GM21576 (cell line): ENCODE measurements at regions not wholly inside any gene's neighbourhood (a gene's known extent, or its start where the extent isn't known, plus 50 kb on each side); places are given as distances from the start of the nearest gene placed in this dataset.

Experiments
- ATAC-seq: cut with Tn5 transposase; IDR thresholded peaks from one replicate; pipeline ENCODE4 v1.9.1; 2021; ENCODE audit warnings: mild to moderate bottlenecking, moderate library complexity; ENCODE audit not compliant: unreplicated experiment

DNA sequence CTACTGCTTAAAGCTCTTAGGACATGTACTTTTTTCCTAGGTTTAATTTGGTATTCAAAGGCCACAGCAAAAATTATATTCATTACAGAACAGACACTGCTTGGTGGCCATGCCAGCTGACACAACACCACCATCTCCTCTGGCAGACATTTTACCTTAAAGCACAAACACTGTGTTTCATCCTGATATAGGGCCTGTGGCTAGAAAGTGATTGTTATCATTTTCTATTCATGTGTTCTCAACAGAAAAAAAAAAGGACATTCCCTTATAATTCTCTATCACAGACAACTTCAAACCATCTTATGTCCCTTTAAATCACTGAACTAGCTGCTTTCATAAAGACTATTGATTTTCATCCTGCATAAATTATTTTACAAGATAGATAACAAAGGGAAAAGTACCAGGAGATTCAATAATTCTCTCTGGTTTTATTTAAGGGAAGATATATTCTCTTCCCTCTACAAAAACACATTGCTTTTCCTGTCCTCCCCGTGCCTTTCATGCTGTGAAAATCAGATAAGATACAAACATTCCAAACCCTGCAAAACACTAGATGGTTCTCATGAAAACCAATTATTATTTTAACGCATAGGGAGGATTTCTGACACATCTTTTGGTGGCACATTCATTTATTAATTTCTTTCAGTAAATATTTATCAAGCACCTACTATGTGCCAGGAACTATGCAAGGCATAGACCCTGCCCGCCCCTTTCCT lies 139.3 kb upstream of the TMCC3 start:
- no peak for ATAC-seq

DNA sequence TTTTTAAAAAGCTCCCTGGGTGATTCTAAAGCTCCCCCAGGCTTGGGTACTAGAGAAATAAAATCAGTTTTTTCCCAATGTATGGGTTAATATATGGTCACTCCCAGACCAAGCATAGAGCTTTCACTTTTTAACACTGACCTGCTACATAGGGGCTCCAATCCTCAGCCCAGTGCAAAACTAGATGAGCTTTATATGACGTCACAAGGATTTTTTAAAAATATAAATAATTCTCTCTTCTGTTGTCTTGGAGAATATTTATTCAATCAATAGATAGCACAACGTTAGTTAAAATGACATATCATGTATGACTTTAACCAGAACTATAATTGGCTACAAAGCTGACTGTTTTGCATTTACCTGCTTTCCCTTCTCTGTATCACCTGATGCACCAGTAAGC lies 137.9 kb upstream of the TMCC3 start:
- no peak for ATAC-seq

DNA sequence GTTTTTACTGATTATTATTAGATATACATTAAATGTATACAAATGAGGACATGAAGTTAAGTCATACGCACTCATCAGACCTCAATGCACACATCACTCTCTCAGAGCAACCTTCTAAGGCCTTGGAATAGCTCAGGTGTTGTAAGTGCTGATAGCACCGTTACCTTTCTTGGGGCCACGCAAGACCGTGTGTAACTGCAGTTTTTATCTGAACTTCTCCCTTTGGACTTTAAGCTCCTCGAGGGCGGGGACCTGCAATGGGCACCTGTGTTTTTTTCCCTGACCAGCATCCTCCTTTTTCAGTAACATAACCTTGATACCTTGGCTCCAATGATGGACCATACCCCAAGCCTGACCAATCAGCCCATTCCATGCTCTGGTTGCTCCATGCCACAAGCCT lies 136.5 kb upstream of the TMCC3 start:
- no peak for ATAC-seq

DNA sequence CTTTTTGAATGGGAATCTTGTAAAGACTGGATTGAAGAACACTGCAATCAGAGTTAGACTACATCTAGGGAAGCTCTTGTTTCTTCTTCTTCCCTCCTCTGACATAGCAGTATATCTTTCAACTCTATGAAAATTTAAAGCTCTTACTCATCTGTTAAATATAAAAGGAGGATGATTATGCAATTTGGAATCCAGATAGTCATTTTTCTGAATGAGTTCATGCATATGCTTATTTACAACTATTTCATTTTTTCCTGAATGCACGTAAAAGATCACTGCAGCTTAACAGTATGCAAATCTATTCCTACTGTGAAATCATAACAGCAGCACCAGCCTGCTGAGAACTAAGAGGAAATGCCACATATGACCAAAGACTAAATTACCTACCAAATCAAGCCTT lies 133.5 kb upstream of the TMCC3 start:
- no peak for ATAC-seq

DNA sequence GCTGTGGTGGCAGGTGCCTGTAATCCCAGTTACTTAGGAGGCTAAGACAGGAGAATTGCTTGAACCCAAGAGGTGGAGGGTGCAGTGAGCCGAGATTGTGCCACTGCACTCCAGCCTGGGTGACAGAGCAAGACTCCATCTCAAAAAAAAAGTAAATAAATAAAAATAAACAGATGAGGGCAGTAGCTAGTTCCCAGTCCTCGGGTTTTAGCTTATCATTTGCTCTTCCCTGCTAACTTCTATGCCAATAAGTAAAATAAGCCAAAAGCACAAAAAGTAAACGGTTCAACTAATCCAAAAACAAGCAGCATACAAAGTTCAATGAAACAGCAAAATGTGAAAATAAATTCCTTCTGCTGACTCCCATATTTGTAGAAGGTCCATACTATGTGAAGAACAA lies 133.0 kb upstream of the TMCC3 start:
- no peak for ATAC-seq

DNA sequence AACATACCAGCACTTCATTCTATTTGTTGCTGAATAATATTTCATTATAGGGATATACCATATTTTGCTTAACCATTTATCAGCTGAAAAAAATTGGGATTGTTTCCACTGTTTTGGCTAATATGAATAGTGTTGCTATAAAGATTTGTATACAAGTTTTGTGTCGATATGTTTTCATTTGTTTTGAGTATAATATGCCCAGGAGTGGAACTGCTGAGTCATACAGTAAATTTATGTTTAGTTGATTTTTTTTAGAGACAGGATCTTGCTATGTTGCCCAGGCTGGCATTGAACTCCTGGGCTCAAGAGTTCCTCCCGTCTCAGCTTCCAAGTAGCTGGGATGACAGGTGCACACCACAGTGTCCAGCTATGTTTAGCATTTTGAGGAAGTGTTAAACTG lies 131.5 kb upstream of the TMCC3 start:
- ATAC-seq, result no peak

DNA sequence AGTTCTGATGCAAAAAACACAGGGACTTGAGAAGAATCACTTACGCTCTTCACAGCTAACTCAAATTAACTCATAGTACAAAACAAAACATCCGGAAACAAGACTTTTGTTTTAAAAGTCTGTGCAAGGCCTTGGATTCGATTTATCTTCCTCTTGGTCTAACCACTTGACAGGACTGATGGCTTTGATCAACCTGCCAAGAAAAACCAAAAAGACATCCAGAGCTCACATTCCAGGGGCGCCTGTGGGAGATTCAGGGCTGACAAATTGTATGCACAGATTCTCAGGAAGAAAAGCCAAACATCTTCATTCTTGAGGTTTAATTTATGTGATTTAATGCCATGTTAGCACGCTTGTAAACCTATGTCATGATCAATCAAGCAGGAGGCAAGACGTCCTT lies 129.1 kb upstream of the TMCC3 start:
- no peak for ATAC-seq

DNA sequence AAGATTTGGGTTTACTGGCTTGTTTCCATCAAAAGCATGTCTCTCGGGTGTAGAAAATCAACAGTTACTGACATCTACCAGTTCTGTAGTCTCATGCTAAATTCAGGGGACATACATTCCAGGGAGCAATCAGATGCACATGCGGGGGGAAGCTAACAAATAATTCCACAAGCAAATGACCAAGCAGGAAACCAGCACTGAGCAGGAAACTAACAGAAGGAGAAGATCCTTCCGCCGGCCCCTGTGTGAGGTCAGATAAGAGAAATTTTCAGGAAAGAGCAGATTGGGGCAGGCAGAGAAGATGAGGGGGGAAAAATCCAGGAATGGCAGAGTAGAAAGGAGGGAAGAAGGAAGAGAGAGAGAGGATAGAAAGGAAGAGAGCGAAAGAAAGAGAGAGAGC lies 127.6 kb upstream of the TMCC3 start:
- no peak for ATAC-seq

DNA sequence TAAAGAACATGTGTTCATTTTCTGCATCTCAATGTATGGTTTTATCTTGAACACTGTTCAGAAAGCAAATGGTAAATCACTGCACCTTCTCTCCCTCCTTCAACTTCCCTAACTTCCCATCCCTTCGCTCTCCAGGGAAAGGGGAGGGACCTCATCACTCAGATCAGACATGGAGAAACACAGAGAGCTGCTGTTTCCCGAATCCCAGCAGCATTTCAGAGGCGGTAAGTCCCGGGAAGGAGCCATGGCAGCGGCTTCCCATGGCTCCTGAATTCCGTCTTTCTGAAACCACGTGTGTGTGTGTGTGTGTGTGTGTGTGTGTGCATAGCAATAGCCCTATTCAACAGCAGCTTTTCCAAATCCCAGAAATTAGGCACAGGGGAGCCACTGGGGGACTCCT lies 125.4 kb upstream of the TMCC3 start:
- no peak for ATAC-seq

DNA sequence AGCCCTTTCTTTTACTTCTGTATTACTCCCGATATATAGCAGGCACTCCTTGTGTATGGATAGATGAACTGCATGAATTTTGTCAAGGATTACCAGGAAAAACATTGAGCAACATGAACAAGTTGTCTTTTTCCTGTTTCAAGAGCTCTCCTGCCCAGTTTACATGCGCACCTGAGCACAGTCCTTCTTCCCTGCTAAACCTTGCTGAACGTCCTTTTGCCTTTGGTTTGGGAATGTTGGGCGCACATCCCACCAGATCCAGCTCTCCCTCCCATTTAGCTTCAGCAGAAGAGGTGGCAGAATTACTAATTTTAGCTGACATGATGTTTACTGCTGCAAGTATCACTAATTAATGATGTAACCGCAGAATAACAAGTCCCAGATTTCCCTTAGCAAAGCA lies 121.4 kb upstream of the TMCC3 start:
- no peak for ATAC-seq

DNA sequence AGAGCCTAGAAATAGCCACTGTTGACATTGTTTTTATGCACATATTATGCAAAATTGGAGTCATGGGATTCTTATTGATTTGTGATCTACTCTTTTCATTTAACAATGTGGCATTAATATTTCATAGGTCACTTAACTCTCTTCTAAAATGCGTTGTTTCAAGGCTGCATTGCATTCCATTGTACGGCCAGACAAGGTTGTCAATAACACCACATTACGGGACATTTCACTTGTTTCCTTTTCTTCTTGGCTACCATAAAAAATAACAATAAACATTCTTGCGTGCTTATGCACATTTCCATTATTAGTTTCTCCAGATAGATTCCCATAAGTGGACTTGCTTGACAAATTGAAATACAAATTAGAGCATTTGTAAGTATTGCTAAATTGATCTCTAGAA lies 120.8 kb upstream of the TMCC3 start:
- ATAC-seq, result no peak

DNA sequence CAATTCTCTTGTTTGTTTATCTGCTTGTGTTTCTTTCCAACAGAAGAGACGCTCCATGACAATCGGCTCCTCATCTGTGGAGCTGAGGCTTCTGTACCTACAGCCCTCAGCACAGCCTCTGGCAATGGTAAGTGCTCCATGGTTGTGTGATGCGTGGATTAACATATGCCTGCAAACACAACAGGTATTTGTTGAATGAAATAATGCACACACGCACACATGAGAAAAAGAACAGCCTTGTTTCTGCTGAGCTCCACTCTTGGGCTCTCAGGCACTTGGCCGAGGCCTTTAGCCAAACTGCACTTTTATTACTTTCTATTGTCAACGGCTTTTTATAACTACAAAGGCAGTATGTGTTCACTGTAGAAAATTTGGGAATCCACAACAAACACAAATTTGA lies 120.4 kb upstream of the TMCC3 start:
- ATAC-seq, result no peak

DNA sequence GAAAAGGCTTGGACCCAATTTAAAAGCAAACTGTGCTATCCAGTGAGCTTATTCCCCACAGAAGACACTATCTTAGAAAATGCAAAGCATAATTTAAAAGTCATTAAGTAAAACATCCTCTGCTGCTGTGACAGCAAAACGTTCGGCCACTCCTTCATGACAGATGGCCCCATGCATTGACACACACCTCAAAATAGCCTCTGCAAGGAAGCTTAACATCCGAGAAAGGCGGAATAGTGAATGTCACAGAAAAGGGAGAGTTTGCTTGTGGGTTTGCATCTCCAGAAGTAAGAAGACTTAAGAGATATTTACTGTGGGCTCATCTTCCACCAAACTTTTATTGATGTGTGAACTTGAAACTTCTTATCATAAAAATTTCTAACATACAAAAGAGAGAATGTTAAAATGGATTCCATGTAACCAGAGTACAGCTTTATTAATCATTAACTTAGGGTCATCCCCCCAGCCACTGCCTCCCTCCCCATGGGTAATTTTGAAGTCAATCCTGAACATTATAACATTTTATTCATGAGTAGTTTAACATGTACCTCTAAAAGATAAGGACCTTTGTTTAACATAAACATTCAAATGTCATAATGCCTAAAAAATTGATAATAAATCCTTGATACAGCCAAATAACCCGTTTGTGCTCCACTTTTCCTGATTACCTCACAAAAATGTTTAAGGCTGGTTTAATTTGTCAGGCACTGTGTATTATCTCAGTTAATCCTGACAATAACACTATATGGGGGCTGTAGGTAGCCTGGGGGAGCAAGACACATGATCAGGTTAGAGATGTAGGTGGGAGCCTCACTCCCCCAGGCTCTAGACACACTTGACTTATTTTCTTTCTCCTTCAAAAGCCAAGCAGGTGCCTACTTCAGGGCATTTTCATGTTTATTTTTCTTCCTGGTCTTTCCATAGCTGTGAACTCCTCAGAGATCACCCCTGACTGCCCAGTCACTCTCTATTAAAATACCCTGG lies 119.7 kb upstream of the TMCC3 start:
- ATAC-seq, result no peak

DNA sequence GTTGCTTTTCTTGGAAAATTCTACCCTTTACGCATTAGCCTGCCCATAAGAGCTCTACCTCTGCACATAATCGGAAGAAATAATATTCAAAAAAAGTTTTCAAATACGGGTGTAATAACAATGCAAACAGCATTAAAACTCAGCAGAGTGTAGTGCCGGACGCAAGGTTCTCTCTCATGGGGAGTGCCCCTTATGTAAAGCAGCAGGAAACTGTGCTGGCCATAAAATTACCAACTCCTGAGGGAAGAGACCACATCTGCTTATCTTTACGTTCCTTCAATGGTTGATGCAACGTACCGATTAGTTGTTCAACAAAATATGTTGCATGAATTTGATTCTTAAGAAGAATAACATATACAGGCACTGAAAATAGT lies 118.7 kb upstream of the TMCC3 start:
- ATAC-seq, result peak; percentile 85

DNA sequence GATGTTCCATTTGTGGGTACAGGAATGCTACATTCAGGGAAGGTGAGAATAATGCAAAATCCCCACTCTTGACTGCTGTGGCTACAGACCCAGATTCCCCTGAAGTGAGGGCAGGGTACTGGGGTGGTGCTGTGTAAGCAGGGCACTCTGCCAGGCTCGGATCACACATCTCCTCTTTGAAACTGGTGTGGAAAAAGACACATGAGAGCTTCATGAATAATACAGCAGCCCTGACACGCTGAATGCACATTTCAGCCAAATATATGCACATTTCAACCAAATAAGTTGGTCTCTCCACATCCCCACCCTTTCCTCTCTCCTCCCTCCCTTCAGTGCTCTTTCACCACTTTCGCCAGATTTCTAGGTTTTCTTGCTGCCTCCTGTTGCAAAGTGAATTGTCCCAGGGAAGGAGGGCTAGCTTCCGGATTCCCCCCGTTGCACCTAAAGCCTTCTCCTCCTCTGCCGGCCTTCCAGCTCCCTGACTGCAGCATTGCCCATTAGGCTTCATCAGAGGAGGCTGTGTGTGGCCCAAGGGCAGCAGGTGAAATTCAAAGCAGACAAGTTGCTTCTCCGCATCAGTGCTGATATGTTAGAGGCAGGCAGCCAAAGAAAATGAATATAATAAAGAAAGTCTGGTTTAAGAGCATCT lies 118.2 kb upstream of the TMCC3 start:
- peak; percentile 44 for ATAC-seq

DNA sequence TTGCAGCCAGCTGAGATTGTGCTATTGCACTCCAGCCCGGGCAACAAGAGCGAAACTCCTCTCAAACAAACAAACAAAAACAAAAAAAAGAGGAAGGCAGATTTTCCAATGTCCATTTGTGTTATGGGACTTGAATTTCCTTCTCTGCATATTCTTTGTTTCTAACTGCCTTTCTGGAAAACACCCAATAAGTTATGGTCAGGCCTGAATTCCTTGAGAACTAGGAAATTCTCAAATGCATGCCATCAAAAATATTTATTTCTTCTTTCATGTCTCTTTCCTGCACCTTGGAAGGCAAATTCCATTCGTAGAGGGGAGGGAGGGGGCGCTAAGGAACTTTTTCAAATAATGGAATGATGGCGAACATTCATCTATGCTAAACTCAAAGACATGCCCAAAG lies 117.6 kb upstream of the TMCC3 start:
- ATAC-seq, result no peak

DNA sequence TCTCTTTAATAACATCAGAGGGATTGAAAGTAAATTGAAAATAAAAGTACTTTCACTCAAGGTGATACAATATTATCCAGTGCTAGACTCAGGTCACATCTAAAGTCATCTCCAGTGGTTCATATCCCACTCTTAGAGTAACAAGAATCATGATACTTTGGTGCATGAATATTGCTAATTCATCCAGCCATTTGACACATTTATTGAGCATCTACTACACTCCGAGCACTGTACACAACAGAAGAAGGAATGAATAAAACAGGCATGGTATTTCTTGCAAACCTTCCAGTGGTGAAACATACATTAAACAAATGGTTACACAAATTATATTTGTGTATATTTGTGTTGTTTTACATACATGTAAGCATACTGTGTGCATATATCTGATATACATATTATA lies 116.0 kb upstream of the TMCC3 start:
- ATAC-seq, result no peak

DNA sequence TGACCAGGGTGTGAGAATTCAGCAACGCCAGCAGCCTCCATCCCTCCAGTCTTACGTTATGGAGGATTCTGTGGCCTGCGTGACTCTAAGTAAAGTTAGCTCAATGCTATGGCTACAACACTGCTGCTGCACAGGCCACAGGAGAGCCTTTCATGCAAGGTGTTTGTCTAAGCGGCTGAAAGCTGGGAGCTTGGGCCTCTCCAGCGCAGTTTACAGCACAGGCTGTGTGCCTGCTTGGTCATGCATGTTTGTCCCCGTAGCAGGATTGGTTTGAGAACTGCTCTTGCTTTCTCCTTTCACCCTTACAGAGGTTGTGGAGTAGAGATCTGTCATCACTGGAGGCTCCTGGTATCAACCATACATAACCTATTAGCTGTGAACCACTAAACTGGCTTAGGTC lies 113.1 kb upstream of the TMCC3 start:
- no peak for ATAC-seq

DNA sequence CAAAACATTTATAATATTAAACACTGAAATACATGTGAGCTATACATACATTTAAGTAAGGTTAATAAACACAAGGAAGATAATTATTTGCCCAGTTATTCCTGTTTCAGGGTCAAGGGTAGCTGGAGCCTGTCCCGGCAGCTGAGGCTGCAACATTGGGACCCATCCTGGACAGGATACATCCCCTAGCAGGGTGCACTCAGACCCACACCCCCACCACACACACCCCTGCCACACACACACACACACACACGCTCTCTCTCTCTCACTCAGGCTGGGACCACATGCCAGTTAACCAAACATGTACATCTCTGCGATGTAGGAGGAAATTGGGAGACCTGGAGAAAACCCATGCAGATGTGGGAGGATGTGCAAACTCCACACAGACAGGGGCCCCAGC lies 112.6 kb upstream of the TMCC3 start:
- peak; percentile 8 for ATAC-seq

DNA sequence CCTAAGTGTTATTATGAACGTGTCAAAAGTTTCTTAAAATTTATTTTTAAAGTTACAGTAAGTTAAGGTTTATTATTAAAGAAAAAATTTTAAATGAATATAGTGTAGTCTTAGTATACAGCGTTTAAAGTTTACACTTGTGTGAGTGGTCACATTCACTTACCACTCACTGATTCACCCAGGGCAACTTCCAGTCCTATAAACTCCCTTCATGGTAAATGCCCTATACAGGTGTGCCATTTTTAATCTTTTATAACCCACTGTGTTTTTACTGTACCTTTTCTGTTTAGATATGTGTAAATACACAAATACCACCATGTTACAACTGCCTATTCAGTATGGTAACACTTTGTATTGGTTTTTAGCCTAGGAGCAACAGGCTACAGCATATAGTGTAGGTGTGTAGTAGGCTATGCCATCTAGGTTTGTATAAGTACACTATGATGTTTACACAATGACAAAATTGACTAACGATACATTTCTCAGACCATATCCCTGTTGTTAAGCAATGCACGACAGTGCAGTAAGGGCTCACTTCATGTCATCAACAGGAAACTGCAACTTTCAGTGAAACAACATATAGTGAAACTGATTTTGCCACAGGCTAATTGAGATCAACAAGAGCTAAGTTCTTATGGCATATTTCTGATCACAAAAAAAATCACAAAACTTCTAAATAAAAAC lies 112.0 kb upstream of the TMCC3 start:
- peak; percentile 82 for ATAC-seq

DNA sequence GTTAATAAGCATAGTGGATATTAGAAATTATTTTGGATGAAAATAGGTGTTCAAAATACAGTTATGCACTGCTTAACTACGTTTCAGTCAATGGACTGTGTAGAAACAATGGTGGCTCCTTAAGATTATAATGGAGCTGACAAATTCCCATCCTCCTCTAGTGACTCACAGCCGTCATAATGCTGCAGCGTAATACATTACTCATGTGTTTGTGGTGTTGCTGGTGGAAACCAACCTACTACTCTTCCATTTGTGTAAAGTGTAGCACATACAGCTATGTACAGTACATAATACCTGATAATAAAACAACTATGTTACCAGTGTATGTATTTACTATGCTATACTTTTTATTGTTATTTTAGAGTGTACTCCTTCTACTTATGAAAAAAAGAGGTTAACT lies 111.2 kb upstream of the TMCC3 start:
- no peak for ATAC-seq
